DND-41 (cell line): ENCODE measurements at regions not wholly inside any gene's neighbourhood (a gene's known extent, or its start where the extent isn't known, plus 50 kb on each side); places are given as distances from the start of the nearest gene placed in this dataset.

Experiments used
- ATAC-seq: fragments of 200-7000 bp; cut with Tn5 transposase; 3 replicates; pipeline ENCODE4 v1.9.1; 2021; ENCODE audit warnings: low read depth; ENCODE audit not compliant: insufficient read depth
- DNase-seq: peaks from one replicate; pipeline ENCODE4 v3.0.0-alpha.2; 2020
- H2AFZ ChIP-seq: 2 replicates; pipeline ENCODE4 v1.6.0; 2012; ENCODE audit warnings: low read depth, low read length
- H3K27ac ChIP-seq: 2 replicates; pipeline ENCODE4 v1.5.1; 2012; ENCODE audit warnings: low read length, inconsistent platforms
- H3K27me3 ChIP-seq: fragments of 200-600 bp; sonication (generic); 2 replicates; pipeline ENCODE4 v1.6.0; 2012; ENCODE audit warnings: low read length, mild to moderate bottlenecking, inconsistent platforms; ENCODE audit not compliant: insufficient read depth, poor library complexity
- H3K36me3 ChIP-seq: 2 replicates; pipeline ENCODE4 v1.5.1; 2012; ENCODE audit warnings: low read length, inconsistent platforms; ENCODE audit not compliant: insufficient read depth
- H3K4me1 ChIP-seq: 2 replicates; pipeline ENCODE4 v1.5.1; 2012; ENCODE audit warnings: mild to moderate bottlenecking, low read length; ENCODE audit not compliant: insufficient read depth
- H3K4me2 ChIP-seq: 2 replicates; pipeline ENCODE4 v1.6.0; 2012; ENCODE audit warnings: mild to moderate bottlenecking, moderate library complexity, low read length, inconsistent platforms; ENCODE audit not compliant: insufficient read depth
- H3K4me3 ChIP-seq, 2 experiments: fragments of 200-600 bp in 1 of 2; shearing (Covaris generic) in 1 of 2; 2 replicates each; pipeline ENCODE4 v1.5.1; 2012 to 2016; ENCODE audit warnings: inconsistent platforms in 2 of 2, low read length in 2 of 2, mild to moderate bottlenecking in 2 of 2, low read depth in 1 of 2, moderate library complexity in 1 of 2
- H3K79me2 ChIP-seq: 2 replicates; pipeline ENCODE4 v1.6.0; 2012; ENCODE audit warnings: low read length, inconsistent platforms; ENCODE audit not compliant: insufficient read depth
- H3K9ac ChIP-seq: 2 replicates; pipeline ENCODE4 v1.6.0; 2012; ENCODE audit warnings: low read depth, mild to moderate bottlenecking, inconsistent platforms, low read length, moderate library complexity
- H3K9me3 ChIP-seq: 2 replicates; pipeline ENCODE4 v1.5.1; 2012; ENCODE audit warnings: low read length, moderate library complexity, mild to moderate bottlenecking, inconsistent platforms; ENCODE audit not compliant: insufficient read depth, severe bottlenecking
- H4K20me1 ChIP-seq: 2 replicates; pipeline ENCODE4 v1.6.0; 2012; ENCODE audit warnings: low read length; ENCODE audit not compliant: insufficient read depth
- EZH2 ChIP-seq: IDR thresholded peaks from 3 replicates; pipeline ENCODE4 v1.6.1; 2012; ENCODE audit warnings: borderline replicate concordance, low read depth, mild to moderate bottlenecking, moderate library complexity, low read length, inconsistent platforms; ENCODE audit not compliant: severe bottlenecking
- TF ChIP-seq, protein P1 (sequence below): IDR thresholded peaks from 2 replicates; pipeline ENCODE4 v1.5.1; 2012; ENCODE audit warnings: borderline replicate concordance, low read length, moderate library complexity, mild to moderate bottlenecking; ENCODE audit not compliant: poor library complexity, severe bottlenecking; ENCODE audit errors: extremely low read depth

DNA sequence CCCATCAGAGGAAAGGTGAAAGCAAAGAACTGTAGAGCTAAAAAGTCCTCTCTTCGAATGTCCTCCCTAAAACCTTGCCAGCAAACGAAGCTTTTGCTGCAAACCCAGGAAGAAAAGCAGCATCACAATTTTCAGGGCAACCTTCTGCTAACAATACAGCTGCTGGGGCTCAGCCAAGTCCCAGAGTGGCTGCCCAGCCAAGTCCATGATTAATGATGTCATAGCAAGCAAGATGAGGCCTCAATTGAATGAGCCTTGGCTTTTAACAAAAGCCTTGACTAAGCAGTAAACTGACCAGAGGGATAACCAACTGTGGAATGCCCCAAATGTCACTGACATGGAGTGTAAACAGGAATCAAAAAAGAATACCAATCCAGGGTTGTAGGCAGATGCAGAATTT lies 342.7 kb downstream of the PMP22 start:
- H3K27ac ChIP-seq = no peak overlapping the region
- H3K36me3 ChIP-seq = no peaks in the 10 kb centered on the region
- no peak overlapping the region for H3K4me2 ChIP-seq
- no peaks in the 10 kb centered on the region; the same call in 1 of the 2 replicates for H3K4me1 ChIP-seq
- H3K9me3 ChIP-seq = peaks cover 7% of the 10 kb centered on the region
- DNase-seq = no peak
- H2AFZ ChIP-seq = no peak overlapping the region
- no peaks in the 10 kb centered on the region for H3K27me3 ChIP-seq
- no peaks in the 10 kb centered on the region for H4K20me1 ChIP-seq
- no peak overlapping the region for H3K9ac ChIP-seq
- TF ChIP-seq, protein P1, sequence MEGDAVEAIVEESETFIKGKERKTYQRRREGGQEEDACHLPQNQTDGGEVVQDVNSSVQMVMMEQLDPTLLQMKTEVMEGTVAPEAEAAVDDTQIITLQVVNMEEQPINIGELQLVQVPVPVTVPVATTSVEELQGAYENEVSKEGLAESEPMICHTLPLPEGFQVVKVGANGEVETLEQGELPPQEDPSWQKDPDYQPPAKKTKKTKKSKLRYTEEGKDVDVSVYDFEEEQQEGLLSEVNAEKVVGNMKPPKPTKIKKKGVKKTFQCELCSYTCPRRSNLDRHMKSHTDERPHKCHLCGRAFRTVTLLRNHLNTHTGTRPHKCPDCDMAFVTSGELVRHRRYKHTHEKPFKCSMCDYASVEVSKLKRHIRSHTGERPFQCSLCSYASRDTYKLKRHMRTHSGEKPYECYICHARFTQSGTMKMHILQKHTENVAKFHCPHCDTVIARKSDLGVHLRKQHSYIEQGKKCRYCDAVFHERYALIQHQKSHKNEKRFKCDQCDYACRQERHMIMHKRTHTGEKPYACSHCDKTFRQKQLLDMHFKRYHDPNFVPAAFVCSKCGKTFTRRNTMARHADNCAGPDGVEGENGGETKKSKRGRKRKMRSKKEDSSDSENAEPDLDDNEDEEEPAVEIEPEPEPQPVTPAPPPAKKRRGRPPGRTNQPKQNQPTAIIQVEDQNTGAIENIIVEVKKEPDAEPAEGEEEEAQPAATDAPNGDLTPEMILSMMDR = no peak
- no peak for TF ChIP-seq EZH2
- H3K4me3 ChIP-seq = no peak overlapping the region
- no peak for ATAC-seq
- no peaks in the 10 kb centered on the region for H3K79me2 ChIP-seq

DNA sequence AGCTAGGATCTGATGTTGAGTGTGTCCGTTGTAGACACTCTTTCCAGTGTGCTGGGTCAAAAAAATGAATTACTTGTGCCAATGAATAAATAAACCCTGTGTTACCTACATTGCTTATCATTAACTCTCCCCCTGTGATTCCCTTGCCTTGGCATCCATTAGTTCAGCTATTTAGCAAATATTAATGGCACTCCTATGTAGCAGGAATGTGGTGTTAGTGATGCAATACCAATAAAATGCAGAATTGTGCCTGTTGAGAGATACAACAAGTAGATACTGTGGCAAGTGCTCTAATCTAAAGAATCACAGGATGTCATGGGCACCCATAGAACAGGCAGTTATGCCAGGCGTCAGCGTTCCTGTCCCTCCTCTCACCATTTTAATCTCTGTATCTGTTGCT lies 343.2 kb downstream of the PMP22 start:
- Histone ChIP-seq H3K4me3 (no peak overlapping the region), H3K9me3 (peaks cover 7% of the 10 kb centered on the region), H3K4me2 (no peak overlapping the region), H3K27me3 (no peaks in the 10 kb centered on the region), H3K36me3 (no peaks in the 10 kb centered on the region), H3K9ac (no peak overlapping the region), H3K79me2 (no peaks in the 10 kb centered on the region), H3K27ac (no peak overlapping the region), H4K20me1 (no peaks in the 10 kb centered on the region), H2AFZ (no peak overlapping the region), H3K4me1 (no peaks in the 10 kb centered on the region; the same call in 1 of the 2 replicates)
- DNase-seq (no peak), ATAC-seq (no peak)
- no peak for TF ChIP-seq EZH2
- TF ChIP-seq, protein P1 = no peak

- no peak overlapping the region for H3K4me3 ChIP-seq
- no peak for DNase-seq
- H3K4me2 ChIP-seq = no peak overlapping the region
- TF ChIP-seq, protein P1 = no peak
- no peak for TF ChIP-seq EZH2
- H3K79me2 ChIP-seq = no peaks in the 10 kb centered on the region
- no peaks in the 10 kb centered on the region for H3K36me3 ChIP-seq
- H2AFZ ChIP-seq = no peak overlapping the region
- no peaks in the 10 kb centered on the region for H4K20me1 ChIP-seq
- no peak overlapping the region for H3K9ac ChIP-seq
- H3K27ac ChIP-seq = no peak overlapping the region
- H3K9me3 ChIP-seq = peaks cover 7% of the 10 kb centered on the region
- no peaks in the 10 kb centered on the region for H3K4me1 ChIP-seq
- no peaks in the 10 kb centered on the region for H3K27me3 ChIP-seq
- ATAC-seq = no peak
These were observed 345.4 kb downstream of the PMP22 start for GRCh38 chr17:14919631-14920213.
